ENCODE measurements at regions not wholly inside any gene's neighbourhood (a gene's known extent, or its start where the extent isn't known, plus 50 kb on each side); places are given as distances from the start of the nearest gene placed in this dataset.

DNA sequence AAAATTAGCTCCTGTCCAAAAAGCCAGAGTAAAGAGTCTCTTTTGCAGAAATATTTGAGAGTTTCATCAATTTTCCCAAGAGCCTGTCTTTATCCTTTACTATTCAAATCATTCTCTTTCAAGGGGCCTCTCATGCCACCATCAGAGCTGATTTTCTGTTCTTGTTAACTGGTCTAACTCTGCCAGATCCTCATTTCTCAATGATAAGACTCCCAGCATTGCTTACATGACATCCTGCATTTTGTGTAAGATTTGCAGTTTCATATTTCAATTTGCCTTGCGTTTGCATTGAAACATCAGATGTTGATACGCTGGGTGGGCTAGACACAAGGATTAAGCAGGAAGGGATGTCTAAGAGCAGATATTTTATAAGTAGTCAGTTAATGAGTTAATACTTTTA is 228.7 kb downstream of the TBL1XR1 start (continued):
- no peak for TF ChIP-seq NFKBIZ (CRISPR knock-in tag; IDR thresholded peaks at IDR 0.05)
- no peak for TF ChIP-seq ZNF556 (CRISPR knock-in tag; IDR thresholded peaks at IDR 0.05; ENCODE audit: borderline replicate concordance)
- TF ChIP-seq, protein P1, sequence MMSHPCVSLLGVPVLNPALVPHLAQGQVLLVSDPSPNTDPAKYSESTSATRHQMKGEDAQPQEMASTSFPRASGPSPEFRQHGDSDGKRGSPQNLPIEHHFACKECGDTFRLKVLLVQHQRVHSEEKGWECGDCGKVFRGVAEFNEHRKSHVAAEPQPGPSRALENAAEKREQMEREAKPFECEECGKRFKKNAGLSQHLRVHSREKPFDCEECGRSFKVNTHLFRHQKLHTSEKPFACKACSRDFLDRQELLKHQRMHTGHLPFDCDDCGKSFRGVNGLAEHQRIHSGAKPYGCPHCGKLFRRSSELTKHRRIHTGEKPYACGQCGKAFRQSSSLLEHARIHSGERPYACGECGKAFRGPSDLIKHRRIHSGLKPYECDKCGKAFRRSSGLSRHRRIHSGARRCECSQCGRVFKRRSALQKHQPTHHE (CRISPR knock-in tag; IDR thresholded peaks at IDR 0.05; ENCODE audit: borderline replicate concordance) = no peak
- TF ChIP-seq ZMYM4 (CRISPR knock-in tag; IDR thresholded peaks at IDR 0.05) = no peak

DNA sequence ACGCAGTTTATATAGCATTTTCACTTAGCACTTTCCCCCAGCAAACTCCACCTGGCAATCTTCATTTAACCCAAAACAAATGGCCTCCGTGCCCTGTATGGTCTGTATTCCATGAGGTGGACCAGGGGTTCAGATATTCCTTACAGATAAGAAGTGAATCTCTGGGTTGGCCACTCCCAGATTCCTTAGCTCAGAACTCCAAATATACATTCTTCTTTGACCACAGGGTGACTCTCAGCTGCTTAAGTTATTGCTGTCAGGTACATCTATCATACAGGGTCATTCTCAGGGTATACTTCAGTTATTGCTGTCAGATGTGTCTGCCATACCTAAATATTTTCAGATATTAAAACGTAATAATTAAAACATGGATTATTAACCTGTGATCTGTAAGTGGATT is 229.8 kb downstream of the TBL1XR1 start:
- Histone ChIP-seq H3K36me3 (replicated peaks in 1 of 2; ENCODE audit: control insufficient read depth in 1 of 2, insufficient read depth in 2 of 2, low read length in 2 of 2) (no peaks in the 10 kb centered on the region), H3K27me3 (ENCODE audit: control insufficient read depth in 1 of 2, insufficient read depth in 2 of 2, low read length in 2 of 2) (no peaks in the 10 kb centered on the region), H3K27ac (ENCODE audit: extremely low read length, insufficient read depth, low read length) (no peak overlapping the region), H3K9ac (ENCODE audit: insufficient read depth, low read depth, low read length) (no peak overlapping the region), H3K4me1 (ENCODE audit: insufficient read depth, low read length) (no peaks in the 10 kb centered on the region), H3K4me3 (replicated peaks in 1 of 3; ENCODE audit: insufficient read depth in 1 of 3, low read depth in 2 of 3, low read length in 3 of 3) (no peak overlapping the region), H2AFZ (ENCODE audit: low read length) (no peak overlapping the region), H3K9me3 (ENCODE audit: low read length) (no peaks in the 10 kb centered on the region), H3K4me2 (ENCODE audit: low read depth, low read length) (no peak overlapping the region), H4K20me1 (ENCODE audit: insufficient read depth, low read length) (no peaks in the 10 kb centered on the region), H3K79me2 (ENCODE audit: insufficient read depth, low read length) (no peaks in the 10 kb centered on the region)
- DNase-seq (ENCODE audit: low spot score) (no peak), FAIRE-seq (no peak), ATAC-seq (no peak)
- POLR2A ChIA-PET = no interaction called here
- in situ Hi-C loops (cut with HindIII; ENCODE audit: extremely low pct_ligation_motif_present, low pct_unique_long_range_greater_than_20kb) (no loop called here), intact Hi-C loops (cut with micrococcal nuclease; ENCODE audit: unreplicated experiment) (no loop called here)
- WGBS (ENCODE audit: low lambda C conversion rate) = 17% methylated on average over 3 of the region's 3 CpGs
- BruUV-seq (replicated peaks) = no TSS peak
- CTCF ChIA-PET (ENCODE audit: low intra/inter-chr PET ratio, low total read pairs) = no interaction called here
- TF ChIP-seq ZNF451 (CRISPR knock-in tag; IDR thresholded peaks at IDR 0.05) (no peak), ZNF766 (CRISPR knock-in tag; IDR thresholded peaks at IDR 0.05; ENCODE audit: borderline replicate concordance) (no peak), SPEN (CRISPR knock-in tag; IDR thresholded peaks at IDR 0.05; ENCODE audit: low read depth) (no peak), NAIF1 (CRISPR knock-in tag; IDR thresholded peaks at IDR 0.05; ENCODE audit: borderline replicate concordance) (no peak), MXD4 (CRISPR knock-in tag; IDR thresholded peaks at IDR 0.05) (no peak), KAT7 (CRISPR knock-in tag; IDR thresholded peaks at IDR 0.05; ENCODE audit: borderline replicate concordance) (no peak), POLR2A (IDR thresholded peaks at IDR 0.05; ENCODE audit: insufficient read depth in 1 of 2, low read depth in 2 of 2, low read length in 2 of 2) (no peak), TEAD2 (CRISPR knock-in tag; IDR thresholded peaks at IDR 0.05) (no peak), ZFY (CRISPR knock-in tag; IDR thresholded peaks at IDR 0.05) (no peak), SAFB2 (CRISPR knock-in tag; IDR thresholded peaks at IDR 0.05; ENCODE audit: borderline replicate concordance, low read depth) (no peak), ZNF263 (CRISPR knock-in tag; IDR thresholded peaks at IDR 0.05) (no peak)
- TF ChIP-seq, protein P2, sequence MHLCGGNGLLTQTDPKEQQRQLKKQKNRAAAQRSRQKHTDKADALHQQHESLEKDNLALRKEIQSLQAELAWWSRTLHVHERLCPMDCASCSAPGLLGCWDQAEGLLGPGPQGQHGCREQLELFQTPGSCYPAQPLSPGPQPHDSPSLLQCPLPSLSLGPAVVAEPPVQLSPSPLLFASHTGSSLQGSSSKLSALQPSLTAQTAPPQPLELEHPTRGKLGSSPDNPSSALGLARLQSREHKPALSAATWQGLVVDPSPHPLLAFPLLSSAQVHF (CRISPR knock-in tag; IDR thresholded peaks at IDR 0.05) = no peak
- TF ChIP-seq, protein P3, sequence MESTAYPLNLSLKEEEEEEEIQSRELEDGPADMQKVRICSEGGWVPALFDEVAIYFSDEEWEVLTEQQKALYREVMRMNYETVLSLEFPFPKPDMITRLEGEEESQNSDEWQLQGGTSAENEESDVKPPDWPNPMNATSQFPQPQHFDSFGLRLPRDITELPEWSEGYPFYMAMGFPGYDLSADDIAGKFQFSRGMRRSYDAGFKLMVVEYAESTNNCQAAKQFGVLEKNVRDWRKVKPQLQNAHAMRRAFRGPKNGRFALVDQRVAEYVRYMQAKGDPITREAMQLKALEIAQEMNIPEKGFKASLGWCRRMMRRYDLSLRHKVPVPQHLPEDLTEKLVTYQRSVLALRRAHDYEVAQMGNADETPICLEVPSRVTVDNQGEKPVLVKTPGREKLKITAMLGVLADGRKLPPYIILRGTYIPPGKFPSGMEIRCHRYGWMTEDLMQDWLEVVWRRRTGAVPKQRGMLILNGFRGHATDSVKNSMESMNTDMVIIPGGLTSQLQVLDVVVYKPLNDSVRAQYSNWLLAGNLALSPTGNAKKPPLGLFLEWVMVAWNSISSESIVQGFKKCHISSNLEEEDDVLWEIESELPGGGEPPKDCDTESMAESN (CRISPR knock-in tag; conservative IDR thresholded peaks at IDR 0.05) = no peak
- TF ChIP-seq, protein P4, sequence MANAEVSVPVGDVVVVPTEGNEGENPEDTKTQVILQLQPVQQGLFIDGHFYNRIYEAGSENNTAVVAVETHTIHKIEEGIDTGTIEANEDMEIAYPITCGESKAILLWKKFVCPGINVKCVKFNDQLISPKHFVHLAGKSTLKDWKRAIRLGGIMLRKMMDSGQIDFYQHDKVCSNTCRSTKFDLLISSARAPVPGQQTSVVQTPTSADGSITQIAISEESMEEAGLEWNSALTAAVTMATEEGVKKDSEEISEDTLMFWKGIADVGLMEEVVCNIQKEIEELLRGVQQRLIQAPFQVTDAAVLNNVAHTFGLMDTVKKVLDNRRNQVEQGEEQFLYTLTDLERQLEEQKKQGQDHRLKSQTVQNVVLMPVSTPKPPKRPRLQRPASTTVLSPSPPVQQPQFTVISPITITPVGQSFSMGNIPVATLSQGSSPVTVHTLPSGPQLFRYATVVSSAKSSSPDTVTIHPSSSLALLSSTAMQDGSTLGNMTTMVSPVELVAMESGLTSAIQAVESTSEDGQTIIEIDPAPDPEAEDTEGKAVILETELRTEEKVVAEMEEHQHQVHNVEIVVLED (CRISPR knock-in tag; IDR thresholded peaks at IDR 0.05; ENCODE audit: borderline replicate concordance) = no peak
- TF ChIP-seq, protein P5, sequence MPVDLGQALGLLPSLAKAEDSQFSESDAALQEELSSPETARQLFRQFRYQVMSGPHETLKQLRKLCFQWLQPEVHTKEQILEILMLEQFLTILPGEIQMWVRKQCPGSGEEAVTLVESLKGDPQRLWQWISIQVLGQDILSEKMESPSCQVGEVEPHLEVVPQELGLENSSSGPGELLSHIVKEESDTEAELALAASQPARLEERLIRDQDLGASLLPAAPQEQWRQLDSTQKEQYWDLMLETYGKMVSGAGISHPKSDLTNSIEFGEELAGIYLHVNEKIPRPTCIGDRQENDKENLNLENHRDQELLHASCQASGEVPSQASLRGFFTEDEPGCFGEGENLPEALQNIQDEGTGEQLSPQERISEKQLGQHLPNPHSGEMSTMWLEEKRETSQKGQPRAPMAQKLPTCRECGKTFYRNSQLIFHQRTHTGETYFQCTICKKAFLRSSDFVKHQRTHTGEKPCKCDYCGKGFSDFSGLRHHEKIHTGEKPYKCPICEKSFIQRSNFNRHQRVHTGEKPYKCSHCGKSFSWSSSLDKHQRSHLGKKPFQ (CRISPR knock-in tag; IDR thresholded peaks at IDR 0.05; ENCODE audit: insufficient replicate concordance) = no peak
